Muscle layer of colon (tissue), 2 donors: ENCODE measurements at regions not wholly inside any gene's neighbourhood (a gene's known extent, or its start where the extent isn't known, plus 50 kb on each side); places are given as distances from the start of the nearest gene placed in this dataset.

ENCODE experiments used
- H3K27ac ChIP-seq: one replicate; pipeline ENCODE4 v1.7.0; 2013; ENCODE audit warnings: low read depth, mild to moderate bottlenecking, low read length, moderate library complexity
- H3K27me3 ChIP-seq, 2 donors: one replicate each; pipeline ENCODE4 v1.7.0; 2013; ENCODE audit warnings: low read length in 2 of 2, mild to moderate bottlenecking in 2 of 2; ENCODE audit not compliant: insufficient read depth in 2 of 2, control insufficient read depth in 1 of 2
- H3K36me3 ChIP-seq: one replicate; pipeline ENCODE4 v1.7.0; 2013; ENCODE audit warnings: mild to moderate bottlenecking, low read length; ENCODE audit not compliant: insufficient read depth
- H3K4me1 ChIP-seq: one replicate; pipeline ENCODE4 v1.7.0; 2013; ENCODE audit warnings: mild to moderate bottlenecking, low read length; ENCODE audit not compliant: insufficient read depth
- H3K4me3 ChIP-seq, 2 donors: one replicate each; pipeline ENCODE4 v1.7.0; 2013; ENCODE audit warnings: low read length in 2 of 2, low read depth in 1 of 2, mild to moderate bottlenecking in 1 of 2, moderate library complexity in 1 of 2
- H3K9ac ChIP-seq: one replicate; pipeline ENCODE4 v1.7.0; 2013; ENCODE audit warnings: low read length
- H3K9me3 ChIP-seq: one replicate; pipeline ENCODE4 v1.7.0; 2013; ENCODE audit warnings: mild to moderate bottlenecking, low read length
- donor health status: abdominal sarcoma.
- donor health status: Adenocarcinoma of cecum.

GRCh38 chr3:20752416-20752815 lies 566.4 kb upstream of the SGO1 start:
- Histone ChIP-seq H3K4me1 (no peaks in the 10 kb centered on the region), H3K27ac (no peak overlapping the region), H3K36me3 (no peaks in the 10 kb centered on the region), H3K27me3 (no peaks in the 10 kb centered on the region), H3K9ac (no peak overlapping the region), H3K9me3 (no peaks in the 10 kb centered on the region), H3K4me3 (no peak overlapping the region)

- no peaks in the 10 kb centered on the region for H3K27me3 ChIP-seq
- no peak overlapping the region for H3K9ac ChIP-seq
- H3K27ac ChIP-seq: no peak overlapping the region
- H3K4me1 ChIP-seq: no peaks in the 10 kb centered on the region
- no peak overlapping the region for H3K4me3 ChIP-seq
- no peaks in the 10 kb centered on the region for H3K9me3 ChIP-seq
- no peaks in the 10 kb centered on the region for H3K36me3 ChIP-seq
Observed at GRCh38 chr3:20751296-20751695, 565.3 kb upstream of the SGO1 start.

DNA sequence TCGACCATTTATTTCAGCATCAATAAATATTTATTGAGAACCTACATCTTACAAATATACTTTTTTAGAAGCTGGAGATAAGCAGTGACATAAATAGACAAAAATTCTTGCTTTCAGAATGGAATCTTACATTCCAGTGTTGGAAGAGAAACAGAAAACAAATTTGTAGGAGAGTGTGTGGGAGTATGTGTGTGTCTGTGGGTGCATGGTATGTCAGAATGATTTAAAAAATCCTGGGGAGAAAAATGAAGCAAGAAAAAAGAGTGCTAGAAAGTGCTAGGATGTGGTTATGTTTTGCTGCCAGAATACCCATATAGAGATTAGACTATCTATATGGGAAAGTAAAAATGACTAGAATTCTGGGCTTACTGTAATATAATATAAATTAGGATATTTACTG lies 561.7 kb upstream of the SGO1 start:
- Histone ChIP-seq H3K27me3 (no peaks in the 10 kb centered on the region), H3K9ac (no peak overlapping the region), H3K4me1 (peaks cover 11% of the 10 kb centered on the region), H3K9me3 (no peaks in the 10 kb centered on the region), H3K27ac (no peak overlapping the region), H3K4me3 (no peak overlapping the region), H3K36me3 (no peaks in the 10 kb centered on the region)

GRCh38 chr3:20743553-20744321 lies 557.7 kb upstream of the SGO1 start:
- Histone ChIP-seq H3K4me1 (peaks cover 14% of the 10 kb centered on the region), H3K9me3 (no peaks in the 10 kb centered on the region), H3K9ac (no peak overlapping the region), H3K27ac (no peak overlapping the region), H3K27me3 (no peaks in the 10 kb centered on the region), H3K4me3 (no peak overlapping the region), H3K36me3 (no peaks in the 10 kb centered on the region)

GRCh38 chr3:20742903-20743552 lies 557.0 kb upstream of the SGO1 start:
- H3K4me3 ChIP-seq: no peak overlapping the region
- H3K27ac ChIP-seq: no peak overlapping the region
- H3K36me3 ChIP-seq: no peaks in the 10 kb centered on the region
- H3K9ac ChIP-seq: no peak overlapping the region
- H3K4me1 ChIP-seq: peaks cover 15% of the 10 kb centered on the region
- H3K9me3 ChIP-seq: no peaks in the 10 kb centered on the region
- H3K27me3 ChIP-seq: no peaks in the 10 kb centered on the region

DNA sequence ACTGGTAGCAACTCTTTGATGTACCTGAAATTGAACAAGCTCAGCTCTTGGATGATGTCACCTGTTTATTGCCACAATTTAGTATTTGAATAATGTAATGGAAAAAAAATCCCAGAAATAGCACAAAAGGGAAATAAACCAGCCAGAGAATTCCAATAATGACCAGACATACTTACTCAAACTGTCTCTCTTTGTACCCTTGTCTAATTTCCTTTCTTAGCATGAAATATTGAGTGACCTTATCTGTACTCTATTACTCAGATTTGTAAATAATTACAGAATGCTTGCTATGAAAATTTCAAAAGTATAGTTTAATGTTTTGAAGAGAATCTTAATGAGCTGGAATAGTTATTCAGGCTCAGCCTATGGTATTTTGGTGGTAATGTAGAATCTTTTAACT lies 555.4 kb upstream of the SGO1 start:
- Histone ChIP-seq H3K4me3 (no peak overlapping the region), H3K9me3 (no peaks in the 10 kb centered on the region), H3K4me1 (peaks cover 15% of the 10 kb centered on the region), H3K36me3 (no peaks in the 10 kb centered on the region), H3K27ac (no peak overlapping the region), H3K9ac (no peak overlapping the region), H3K27me3 (no peaks in the 10 kb centered on the region)

DNA sequence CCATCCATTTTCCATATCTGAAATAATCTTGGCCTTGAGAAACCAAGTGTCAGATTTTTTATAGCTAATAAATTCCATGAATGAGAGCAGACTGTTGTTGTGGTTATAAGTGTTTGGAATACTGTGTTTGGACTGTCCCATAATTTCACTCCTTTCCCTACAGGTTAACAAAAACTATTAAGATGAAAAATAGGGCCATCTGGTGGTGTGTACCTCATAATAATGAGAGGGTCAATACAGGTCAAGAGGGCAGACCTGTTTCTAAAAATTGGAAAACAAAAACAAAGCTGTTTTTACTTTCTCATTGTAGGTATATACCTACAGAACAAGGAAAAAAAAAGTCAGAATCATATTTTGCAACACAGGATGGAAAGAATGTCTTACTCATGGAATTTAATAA lies 553.8 kb upstream of the SGO1 start:
- Histone ChIP-seq H3K9me3 (no peaks in the 10 kb centered on the region), H3K4me1 (peaks cover 15% of the 10 kb centered on the region), H3K4me3 (no peak overlapping the region), H3K27ac (no peak overlapping the region), H3K9ac (no peak overlapping the region), H3K27me3 (no peaks in the 10 kb centered on the region), H3K36me3 (no peaks in the 10 kb centered on the region)

- H3K9me3 ChIP-seq: no peaks in the 10 kb centered on the region
Observed at GRCh38 chr3:20736287-20736852, 550.4 kb upstream of the SGO1 start.

DNA sequence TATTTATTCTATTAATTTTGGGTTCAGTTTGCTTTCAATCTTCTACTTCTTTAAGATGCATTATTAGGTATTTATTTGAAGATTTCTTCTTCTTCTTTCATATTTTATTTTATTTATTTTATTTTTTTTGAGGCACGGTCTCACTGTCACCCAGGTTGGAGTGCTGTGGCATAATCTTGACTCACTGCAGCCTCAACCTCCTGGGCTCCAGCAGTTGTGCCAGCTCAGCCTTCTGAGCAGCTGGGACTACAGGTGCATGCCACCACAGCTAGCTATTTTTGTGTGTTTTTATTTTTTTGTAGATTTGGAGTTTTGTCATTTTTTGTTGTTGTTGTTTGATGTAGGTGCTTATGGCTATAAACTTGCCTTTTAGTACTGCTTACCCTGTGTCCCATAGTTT lies 543.2 kb upstream of the SGO1 start:
- Histone ChIP-seq H3K27me3 (no peaks in the 10 kb centered on the region), H3K27ac (no peak overlapping the region), H3K4me1 (no peaks in the 10 kb centered on the region), H3K4me3 (no peak overlapping the region), H3K36me3 (no peaks in the 10 kb centered on the region), H3K9ac (no peak overlapping the region), H3K9me3 (no peaks in the 10 kb centered on the region)

More at GRCh38 chr3:20736287-20736852, 550.4 kb upstream of the SGO1 start:
- no peak overlapping the region for H3K4me3 ChIP-seq
- no peaks in the 10 kb centered on the region for H3K36me3 ChIP-seq
- no peak overlapping the region for H3K9ac ChIP-seq
- no peaks in the 10 kb centered on the region for H3K27me3 ChIP-seq
- peaks cover 4% of the 10 kb centered on the region for H3K4me1 ChIP-seq
- H3K27ac ChIP-seq: no peak overlapping the region

DNA sequence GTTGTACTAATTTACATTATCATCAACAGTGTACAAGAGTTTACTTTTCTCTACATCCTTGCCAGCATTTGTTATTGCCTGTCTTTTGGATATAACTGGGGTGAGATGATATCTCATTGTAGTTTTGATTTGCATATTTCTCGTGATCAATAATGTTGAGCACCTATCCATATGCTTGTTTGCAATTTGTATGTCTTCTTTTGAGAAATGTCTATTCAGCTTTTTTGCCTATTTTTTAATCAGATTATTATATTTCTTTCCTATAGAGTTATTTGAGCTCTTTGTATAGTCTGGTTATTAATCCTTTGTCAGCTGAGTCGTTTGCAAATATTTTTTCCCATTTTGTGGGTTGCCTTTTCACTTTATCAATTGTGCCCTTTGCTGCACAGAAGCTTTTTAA lies 540.8 kb upstream of the SGO1 start:
- H3K9me3 ChIP-seq: no peaks in the 10 kb centered on the region
- no peaks in the 10 kb centered on the region for H3K36me3 ChIP-seq

GRCh38 chr3:20724241-20724640 lies 538.2 kb upstream of the SGO1 start:
- Histone ChIP-seq H3K4me3 (no peak overlapping the region), H3K9ac (no peak overlapping the region), H3K36me3 (no peaks in the 10 kb centered on the region), H3K9me3 (no peaks in the 10 kb centered on the region), H3K27ac (no peak overlapping the region), H3K27me3 (no peaks in the 10 kb centered on the region), H3K4me1 (no peaks in the 10 kb centered on the region)

More for the DNA sequence above, 540.8 kb upstream of the SGO1 start:
- Histone ChIP-seq H3K4me3 (no peak overlapping the region), H3K27ac (no peak overlapping the region), H3K9ac (no peak overlapping the region), H3K27me3 (no peaks in the 10 kb centered on the region), H3K4me1 (no peaks in the 10 kb centered on the region)
